Liver (tissue), 8 donors: ENCODE measurements at regions not wholly inside any gene's neighbourhood (a gene's known extent, or its start where the extent isn't known, plus 50 kb on each side); places are given as distances from the start of the nearest gene placed in this dataset.

ENCODE experiments used
- DNase-seq: peaks from one replicate; pipeline ENCODE4 v3.0.0-alpha.2; 2017; ENCODE audit warnings: low spot score
- H3K27ac ChIP-seq, 2 donors: one replicate each; pipeline ENCODE4 v1.7.0; 2013; ENCODE audit warnings: inconsistent platforms in 2 of 2, low read length in 2 of 2, control low read depth in 1 of 2, low read depth in 1 of 2, mild to moderate bottlenecking in 1 of 2
- H3K27me3 ChIP-seq, 4 donors: one replicate each; pipeline versions ENCODE4 v1.6.1 to v1.7.0; 2013; ENCODE audit warnings: low read length in 3 of 4, inconsistent platforms in 1 of 4, mild to moderate bottlenecking in 1 of 4, moderate library complexity in 1 of 4; ENCODE audit not compliant: control insufficient read depth in 4 of 4, insufficient read depth in 4 of 4
- H3K36me3 ChIP-seq, 4 donors: one replicate each; pipeline versions ENCODE4 v1.6.1 to v1.7.0; 2013; ENCODE audit warnings: low read length in 3 of 4, mild to moderate bottlenecking in 3 of 4, low read depth in 1 of 4, moderate library complexity in 1 of 4; ENCODE audit not compliant: control insufficient read depth in 4 of 4, insufficient read depth in 3 of 4
- H3K4me1 ChIP-seq, 4 donors: one replicate each; pipeline versions ENCODE4 v1.6.1 to v1.7.0; 2013; ENCODE audit warnings: low read length in 3 of 4, mild to moderate bottlenecking in 3 of 4, moderate library complexity in 1 of 4; ENCODE audit not compliant: control insufficient read depth in 4 of 4, insufficient read depth in 4 of 4
- H3K4me3 ChIP-seq, 3 donors: one replicate each; pipeline versions ENCODE4 v1.6.1 to v1.7.0; 2013; ENCODE audit warnings: low read length in 3 of 3, control low read depth in 1 of 3, low read depth in 1 of 3, mild to moderate bottlenecking in 1 of 3
- H3K9ac ChIP-seq, 2 donors: one replicate each; pipeline ENCODE4 v1.7.0; 2013; ENCODE audit warnings: low read length in 2 of 2, mild to moderate bottlenecking in 2 of 2, moderate library complexity in 2 of 2, control low read depth in 1 of 2, low read depth in 1 of 2
- H3K9me3 ChIP-seq, 4 donors: one replicate each; pipeline versions ENCODE4 v1.6.1 to v1.7.0; 2013; ENCODE audit warnings: low read length in 3 of 4; ENCODE audit not compliant: control insufficient read depth in 4 of 4
- EGR1 ChIP-seq, 2 donors: IDR thresholded peaks; 2 replicates each; pipeline ENCODE4 v1.6.1; 2016 to 2018; ENCODE audit warnings: antibody characterized with exemption in 2 of 2, low read depth in 2 of 2
- FOXA1 ChIP-seq: IDR thresholded peaks from 2 replicates; pipeline ENCODE4 v1.6.1; 2016; ENCODE audit warnings: antibody characterized with exemption
- FOXA2 ChIP-seq: IDR thresholded peaks from 2 replicates; pipeline ENCODE4 v1.6.1; 2016; ENCODE audit warnings: antibody characterized with exemption
- GABPA ChIP-seq, 2 donors: IDR thresholded peaks in 1 of 2; conservative IDR thresholded peaks in 1 of 2; 2 replicates each; pipeline ENCODE4 v1.6.1; 2016; ENCODE audit warnings: antibody characterized with exemption in 2 of 2, mild to moderate bottlenecking in 1 of 2, moderate library complexity in 1 of 2
- HNF4A ChIP-seq, 2 donors: conservative IDR thresholded peaks; 2 replicates each; pipeline ENCODE4 v1.6.1; 2016; ENCODE audit warnings: antibody characterized with exemption in 2 of 2, mild to moderate bottlenecking in 2 of 2
- HNF4G ChIP-seq: IDR thresholded peaks from 2 replicates; pipeline ENCODE4 v1.6.1; 2016; ENCODE audit warnings: antibody characterized with exemption
- JUND ChIP-seq, 2 donors: IDR thresholded peaks; 2 replicates each; pipeline ENCODE4 v1.6.1; 2016; ENCODE audit warnings: antibody characterized with exemption in 2 of 2
- NR2F2 ChIP-seq: IDR thresholded peaks from 2 replicates; pipeline ENCODE4 v1.6.1; 2016; ENCODE audit warnings: antibody characterized with exemption
- RAD21 ChIP-seq, 2 donors: IDR thresholded peaks; 2 replicates each; pipeline ENCODE4 v1.6.1; 2016; ENCODE audit warnings: antibody characterized with exemption in 2 of 2, mild to moderate bottlenecking in 2 of 2
- RXRA ChIP-seq, 2 donors: IDR thresholded peaks; 2 replicates each; pipeline ENCODE4 v1.6.1; 2017 to 2018; ENCODE audit warnings: antibody characterized with exemption in 2 of 2, mild to moderate bottlenecking in 1 of 2
- SP1 ChIP-seq: IDR thresholded peaks from 2 replicates; pipeline ENCODE4 v1.6.1; 2018; ENCODE audit warnings: antibody characterized with exemption, mild to moderate bottlenecking
- TAF1 ChIP-seq: conservative IDR thresholded peaks from 2 replicates; pipeline ENCODE4 v1.6.1; 2016; ENCODE audit warnings: antibody characterized with exemption, mild to moderate bottlenecking
- YY1 ChIP-seq: IDR thresholded peaks from 2 replicates; pipeline ENCODE4 v1.6.1; 2016; ENCODE audit warnings: antibody characterized with exemption, mild to moderate bottlenecking
- ZBTB33 ChIP-seq: IDR thresholded peaks from 2 replicates; pipeline ENCODE4 v1.6.1; 2016; ENCODE audit warnings: antibody characterized with exemption
- WGBS: extraction: QIAGEN DNeasy Blood & Tissue Kit; methylation state at CpG from one replicate; pipeline ENCODE4 v1.1.7; 2013; 5-methylcytosine and 5-hydroxymethylcytosine counted together
- TF ChIP-seq, protein P1 (sequence below): IDR thresholded peaks from 2 replicates; pipeline ENCODE4 v1.6.1; 2016; ENCODE audit warnings: antibody characterized with exemption
- TF ChIP-seq, protein P2 (sequence below): fragments of 150-350 bp; IDR thresholded peaks from 2 replicates; pipeline ENCODE4 v1.5.1; 2017; ENCODE audit warnings: improper control_type of control experiment, low read depth, low read length; ENCODE audit not compliant: missing input control
- TF ChIP-seq, protein P3 (sequence below): IDR thresholded peaks from 2 replicates; pipeline ENCODE4 v1.6.1; 2016; ENCODE audit warnings: antibody characterized with exemption
- TF ChIP-seq, protein P4 (sequence below): IDR thresholded peaks from 2 replicates; pipeline ENCODE4 v1.6.1; 2016; ENCODE audit warnings: antibody characterized with exemption, mild to moderate bottlenecking
- donor health status: healthy.
- donor health status: healthy.
- donor health status: healthy.
- donor health status: healthy.
- donor health status: healthy.

DNA sequence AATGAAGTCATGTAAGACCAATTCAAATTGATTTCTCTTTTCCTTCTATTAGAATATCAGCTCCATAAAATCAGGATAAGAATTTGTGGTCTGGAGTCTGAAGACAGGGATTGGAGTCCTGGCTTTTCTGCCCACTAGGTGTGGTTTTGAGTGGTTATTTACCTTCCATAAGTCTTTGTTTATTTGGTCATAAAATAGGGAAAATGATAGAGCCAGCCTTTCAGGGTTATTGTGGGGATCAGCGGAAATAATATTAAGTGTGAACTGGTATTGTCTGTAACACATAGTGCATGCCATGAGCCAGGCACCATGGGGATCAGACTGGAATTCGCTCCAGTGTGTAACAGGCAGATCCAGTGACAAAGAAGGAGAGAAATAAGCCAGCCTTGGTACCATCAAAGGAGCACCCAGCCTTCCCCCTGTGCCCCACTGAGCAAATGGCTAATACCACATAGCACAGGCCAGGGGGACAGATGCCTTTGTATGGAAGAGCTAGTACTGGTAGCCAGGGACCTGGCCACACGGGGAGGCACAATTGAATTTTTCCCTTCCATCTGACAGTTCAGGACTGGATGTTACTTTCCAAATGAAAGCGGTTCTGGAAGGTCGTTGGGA is 509.7 kb upstream of the PODXL start:
- no peak for TF ChIP-seq HNF4G
- no peak for TF ChIP-seq RXRA (IDR thresholded peaks at IDR 0.05)
- TF ChIP-seq, protein P1, sequence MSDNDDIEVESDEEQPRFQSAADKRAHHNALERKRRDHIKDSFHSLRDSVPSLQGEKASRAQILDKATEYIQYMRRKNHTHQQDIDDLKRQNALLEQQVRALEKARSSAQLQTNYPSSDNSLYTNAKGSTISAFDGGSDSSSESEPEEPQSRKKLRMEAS, result no peak
- TF ChIP-seq FOXA2, result no peak
- no peak for TF ChIP-seq GABPA (IDR thresholded peaks at IDR 0.05 in 1 of 2, conservative IDR thresholded peaks at IDR 0.05 in 1 of 2)
- TF ChIP-seq, protein P2, sequence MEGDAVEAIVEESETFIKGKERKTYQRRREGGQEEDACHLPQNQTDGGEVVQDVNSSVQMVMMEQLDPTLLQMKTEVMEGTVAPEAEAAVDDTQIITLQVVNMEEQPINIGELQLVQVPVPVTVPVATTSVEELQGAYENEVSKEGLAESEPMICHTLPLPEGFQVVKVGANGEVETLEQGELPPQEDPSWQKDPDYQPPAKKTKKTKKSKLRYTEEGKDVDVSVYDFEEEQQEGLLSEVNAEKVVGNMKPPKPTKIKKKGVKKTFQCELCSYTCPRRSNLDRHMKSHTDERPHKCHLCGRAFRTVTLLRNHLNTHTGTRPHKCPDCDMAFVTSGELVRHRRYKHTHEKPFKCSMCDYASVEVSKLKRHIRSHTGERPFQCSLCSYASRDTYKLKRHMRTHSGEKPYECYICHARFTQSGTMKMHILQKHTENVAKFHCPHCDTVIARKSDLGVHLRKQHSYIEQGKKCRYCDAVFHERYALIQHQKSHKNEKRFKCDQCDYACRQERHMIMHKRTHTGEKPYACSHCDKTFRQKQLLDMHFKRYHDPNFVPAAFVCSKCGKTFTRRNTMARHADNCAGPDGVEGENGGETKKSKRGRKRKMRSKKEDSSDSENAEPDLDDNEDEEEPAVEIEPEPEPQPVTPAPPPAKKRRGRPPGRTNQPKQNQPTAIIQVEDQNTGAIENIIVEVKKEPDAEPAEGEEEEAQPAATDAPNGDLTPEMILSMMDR, result no peak
- no peak for TF ChIP-seq HNF4A (conservative IDR thresholded peaks at IDR 0.05)
- no peak for TF ChIP-seq TAF1
- TF ChIP-seq, protein P3, sequence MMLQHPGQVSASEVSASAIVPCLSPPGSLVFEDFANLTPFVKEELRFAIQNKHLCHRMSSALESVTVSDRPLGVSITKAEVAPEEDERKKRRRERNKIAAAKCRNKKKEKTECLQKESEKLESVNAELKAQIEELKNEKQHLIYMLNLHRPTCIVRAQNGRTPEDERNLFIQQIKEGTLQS, result no peak
- no peak for TF ChIP-seq ZBTB33
- TF ChIP-seq EGR1 (IDR thresholded peaks at IDR 0.05; ENCODE audit: low read depth in 2 of 2), result no peak
- no peak for TF ChIP-seq JUND (IDR thresholded peaks at IDR 0.05)
- no peak for TF ChIP-seq RAD21 (IDR thresholded peaks at IDR 0.05)
- TF ChIP-seq FOXA1, result no peak
- TF ChIP-seq SP1, result no peak
- TF ChIP-seq, protein P4, sequence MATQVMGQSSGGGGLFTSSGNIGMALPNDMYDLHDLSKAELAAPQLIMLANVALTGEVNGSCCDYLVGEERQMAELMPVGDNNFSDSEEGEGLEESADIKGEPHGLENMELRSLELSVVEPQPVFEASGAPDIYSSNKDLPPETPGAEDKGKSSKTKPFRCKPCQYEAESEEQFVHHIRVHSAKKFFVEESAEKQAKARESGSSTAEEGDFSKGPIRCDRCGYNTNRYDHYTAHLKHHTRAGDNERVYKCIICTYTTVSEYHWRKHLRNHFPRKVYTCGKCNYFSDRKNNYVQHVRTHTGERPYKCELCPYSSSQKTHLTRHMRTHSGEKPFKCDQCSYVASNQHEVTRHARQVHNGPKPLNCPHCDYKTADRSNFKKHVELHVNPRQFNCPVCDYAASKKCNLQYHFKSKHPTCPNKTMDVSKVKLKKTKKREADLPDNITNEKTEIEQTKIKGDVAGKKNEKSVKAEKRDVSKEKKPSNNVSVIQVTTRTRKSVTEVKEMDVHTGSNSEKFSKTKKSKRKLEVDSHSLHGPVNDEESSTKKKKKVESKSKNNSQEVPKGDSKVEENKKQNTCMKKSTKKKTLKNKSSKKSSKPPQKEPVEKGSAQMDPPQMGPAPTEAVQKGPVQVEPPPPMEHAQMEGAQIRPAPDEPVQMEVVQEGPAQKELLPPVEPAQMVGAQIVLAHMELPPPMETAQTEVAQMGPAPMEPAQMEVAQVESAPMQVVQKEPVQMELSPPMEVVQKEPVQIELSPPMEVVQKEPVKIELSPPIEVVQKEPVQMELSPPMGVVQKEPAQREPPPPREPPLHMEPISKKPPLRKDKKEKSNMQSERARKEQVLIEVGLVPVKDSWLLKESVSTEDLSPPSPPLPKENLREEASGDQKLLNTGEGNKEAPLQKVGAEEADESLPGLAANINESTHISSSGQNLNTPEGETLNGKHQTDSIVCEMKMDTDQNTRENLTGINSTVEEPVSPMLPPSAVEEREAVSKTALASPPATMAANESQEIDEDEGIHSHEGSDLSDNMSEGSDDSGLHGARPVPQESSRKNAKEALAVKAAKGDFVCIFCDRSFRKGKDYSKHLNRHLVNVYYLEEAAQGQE, result no peak
- no peak for TF ChIP-seq NR2F2
- no peak for TF ChIP-seq YY1
- no peaks in the 10 kb centered on the region for H3K27me3 ChIP-seq
- WGBS, result 79% methylated on average over 5 of the region's 5 CpGs
- H3K27ac ChIP-seq, result no peak overlapping the region
- no peaks in the 10 kb centered on the region for H3K4me1 ChIP-seq
- H3K4me3 ChIP-seq, result no peak overlapping the region
- no peak for DNase-seq
- H3K9ac ChIP-seq, result no peak overlapping the region
- H3K9me3 ChIP-seq, result no peaks in the 10 kb centered on the region
- no peaks in the 10 kb centered on the region for H3K36me3 ChIP-seq
